KG1 (cell line): ENCODE measurements at regions not wholly inside any gene's neighbourhood (a gene's known extent, or its start where the extent isn't known, plus 50 kb on each side); places are given as distances from the start of the nearest gene placed in this dataset.

Source experiments
- DNase-seq: peaks from one replicate; lab custom pipeline; 2025; lab: John Stamatoyannopoulos, UW

DNA sequence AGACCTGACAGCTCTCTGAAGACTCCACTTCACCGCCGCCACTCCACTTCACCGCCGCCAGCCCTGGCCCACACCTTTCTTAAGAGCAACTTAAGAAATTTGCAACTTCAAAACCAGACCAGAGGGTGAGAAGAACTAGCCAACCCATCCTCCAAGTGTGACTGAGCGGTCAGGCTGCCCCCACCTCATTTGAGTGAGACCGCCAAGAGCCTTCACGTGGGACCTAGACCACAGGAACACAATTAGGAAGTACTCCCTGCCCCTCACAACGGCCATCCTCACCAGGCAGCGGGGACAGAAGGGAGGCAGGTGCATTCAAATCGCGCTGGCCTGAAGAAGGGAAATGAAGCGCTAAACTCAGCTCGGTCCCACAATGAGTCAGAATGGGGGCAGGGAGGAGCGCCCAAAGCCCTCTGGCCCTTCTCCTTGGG lies 156.8 kb upstream of the BCL6 start:
- DNase-seq: no peak

DNA sequence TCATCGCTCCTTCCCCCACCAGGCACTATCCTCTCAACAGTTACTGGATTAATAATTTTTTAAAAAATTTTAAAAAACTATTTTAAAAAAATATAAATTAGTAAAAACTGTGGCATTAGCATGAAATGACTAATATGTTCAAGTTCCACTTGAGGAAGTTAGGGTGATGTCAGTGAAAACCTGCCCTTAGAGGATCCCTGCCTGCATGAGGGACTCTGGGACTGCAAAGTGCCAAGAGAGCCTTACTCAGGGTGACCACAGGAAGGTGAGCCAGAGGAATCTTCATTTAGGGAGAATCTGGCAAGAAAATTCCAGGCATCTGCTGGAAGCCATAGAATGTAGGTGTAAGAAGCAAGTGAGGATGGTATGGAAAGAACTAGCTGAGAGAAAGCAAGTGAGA lies 157.7 kb upstream of the BCL6 start:
- no peak for DNase-seq

DNA sequence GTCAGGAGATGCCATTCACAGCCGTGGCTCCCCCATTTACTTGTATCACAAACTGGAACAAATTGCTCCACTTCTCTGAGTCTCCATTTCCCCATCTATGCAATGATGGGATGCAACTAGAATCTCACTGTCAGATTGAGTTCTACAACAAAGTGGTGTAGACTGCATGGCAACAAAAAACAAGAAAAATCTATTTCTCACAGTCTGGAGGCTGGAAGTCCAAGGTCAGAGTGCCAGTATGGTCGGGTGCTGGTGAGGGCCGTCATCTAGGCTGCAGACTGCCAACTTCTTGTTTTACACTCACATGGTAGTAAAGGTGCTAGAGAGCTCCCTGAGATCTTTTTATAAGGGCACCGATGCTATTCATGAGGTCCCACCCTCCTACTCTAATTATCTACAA lies 158.4 kb upstream of the BCL6 start:
- DNase-seq: no peak

DNA sequence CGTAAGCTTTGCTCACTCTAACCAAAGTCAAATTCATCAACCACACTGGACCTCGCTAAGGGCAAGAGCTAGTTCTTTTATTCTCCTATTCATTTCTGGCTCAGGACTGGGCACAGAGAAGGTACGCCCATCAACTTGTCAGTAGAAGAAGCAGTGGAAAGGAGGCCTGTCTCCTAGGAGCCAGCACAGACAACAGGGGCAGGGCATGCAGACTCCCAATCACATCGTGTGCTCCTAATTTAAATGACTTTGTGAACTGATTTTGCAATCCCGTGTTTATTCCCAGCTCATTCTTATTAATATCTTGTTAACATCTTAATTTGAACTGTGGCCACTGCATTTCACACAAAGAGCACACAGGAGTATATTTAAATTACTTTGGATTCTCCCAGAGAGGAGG lies 161.1 kb upstream of the BCL6 start:
- no peak for DNase-seq

DNA sequence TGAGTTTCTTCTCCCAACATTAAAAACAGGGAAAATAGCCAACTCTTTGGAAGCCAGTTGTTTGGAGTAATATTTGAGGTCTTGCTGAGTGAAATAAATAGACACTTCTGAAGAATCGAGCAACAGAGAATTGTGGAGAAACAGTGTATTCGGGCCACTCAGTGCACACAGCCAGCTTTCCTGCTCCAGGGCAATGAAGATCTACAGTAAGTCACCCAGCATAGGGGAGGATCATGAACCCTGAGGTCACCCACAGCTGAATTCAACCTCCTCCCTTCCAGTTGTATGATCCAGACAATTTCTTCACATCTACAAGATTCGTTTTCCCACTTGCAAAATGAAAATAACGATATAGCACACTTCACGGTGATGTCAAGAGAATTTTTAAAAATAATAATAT lies 161.7 kb upstream of the BCL6 start:
- no peak for DNase-seq

DNA sequence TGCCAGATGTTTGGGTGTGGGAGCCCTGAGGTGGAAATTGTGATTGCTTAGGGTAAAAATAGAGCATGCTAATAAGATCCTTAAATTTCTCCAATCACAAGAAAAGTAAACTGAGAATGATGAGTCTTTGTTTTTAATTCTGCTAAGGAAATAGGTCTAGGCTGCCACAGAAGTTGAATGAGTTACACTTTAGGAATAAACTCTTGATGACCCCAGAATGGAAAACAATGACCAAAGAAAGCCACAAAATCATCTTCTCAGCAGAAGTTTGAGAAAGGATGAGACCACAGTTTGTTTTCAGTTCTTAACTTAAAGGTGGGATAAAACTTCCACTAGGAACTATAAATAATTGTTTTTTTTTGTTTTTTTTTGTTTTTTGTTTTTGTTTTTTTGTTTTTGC lies 164.6 kb upstream of the BCL6 start:
- no peak for DNase-seq

DNA sequence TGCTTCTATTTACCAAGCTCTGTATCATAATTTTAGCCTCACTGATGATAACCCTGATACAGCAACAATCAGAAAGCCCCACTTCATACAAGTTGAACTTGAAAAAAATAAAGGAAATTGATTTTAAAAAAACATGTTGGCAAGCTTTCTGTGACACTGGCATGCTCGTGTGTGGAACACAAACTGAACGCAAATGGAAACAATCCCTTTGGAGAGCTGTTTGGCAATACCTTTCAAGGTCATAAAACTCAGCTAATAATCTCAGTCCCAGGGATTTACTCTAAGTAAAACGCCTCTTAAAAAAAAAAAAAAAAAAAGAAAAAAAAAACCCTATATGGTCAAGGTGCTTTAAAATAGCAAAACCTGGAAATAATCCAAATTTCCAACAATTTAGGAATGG lies 166.7 kb upstream of the BCL6 start:
- no peak for DNase-seq

DNA sequence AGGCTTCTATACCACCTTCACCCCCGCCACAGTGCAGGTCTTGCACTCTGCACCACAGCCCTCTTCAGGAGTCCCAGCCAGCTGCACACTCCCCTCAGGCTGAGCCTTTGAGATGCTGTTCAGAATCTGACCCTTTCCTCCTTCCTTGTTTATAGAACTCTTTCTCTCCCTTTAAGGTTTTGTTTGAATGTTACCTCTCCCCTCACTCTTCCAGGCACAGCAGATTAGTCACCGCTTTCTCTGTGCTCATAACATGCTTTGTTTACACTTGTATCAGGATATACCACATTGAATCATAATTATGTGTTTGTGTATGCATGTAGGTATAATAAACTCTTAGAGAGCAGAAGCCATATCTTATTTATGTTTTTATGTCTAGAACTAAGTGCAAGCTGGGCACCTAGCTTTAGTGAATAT lies 168.4 kb upstream of the BCL6 start:
- no peak for DNase-seq

DNA sequence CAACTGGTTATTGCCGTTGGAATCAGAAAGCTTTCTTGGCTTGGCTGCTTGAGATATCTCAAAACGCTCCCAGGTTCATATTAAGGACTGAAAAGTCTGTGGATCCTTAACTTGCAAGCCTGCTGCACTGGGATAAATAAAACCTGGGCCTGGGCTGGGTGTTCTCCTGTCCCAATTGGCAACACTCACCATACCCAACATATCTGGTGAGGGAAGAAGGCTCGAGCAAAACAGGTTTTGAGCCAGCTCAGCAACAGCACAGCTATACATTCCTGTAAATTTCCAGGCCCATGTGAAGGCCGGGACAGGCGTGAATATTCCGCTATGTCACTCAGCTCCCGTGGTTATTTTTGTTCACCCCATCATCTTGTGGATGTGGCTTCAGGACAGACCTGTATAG lies 169.0 kb upstream of the BCL6 start:
- no peak for DNase-seq

DNA sequence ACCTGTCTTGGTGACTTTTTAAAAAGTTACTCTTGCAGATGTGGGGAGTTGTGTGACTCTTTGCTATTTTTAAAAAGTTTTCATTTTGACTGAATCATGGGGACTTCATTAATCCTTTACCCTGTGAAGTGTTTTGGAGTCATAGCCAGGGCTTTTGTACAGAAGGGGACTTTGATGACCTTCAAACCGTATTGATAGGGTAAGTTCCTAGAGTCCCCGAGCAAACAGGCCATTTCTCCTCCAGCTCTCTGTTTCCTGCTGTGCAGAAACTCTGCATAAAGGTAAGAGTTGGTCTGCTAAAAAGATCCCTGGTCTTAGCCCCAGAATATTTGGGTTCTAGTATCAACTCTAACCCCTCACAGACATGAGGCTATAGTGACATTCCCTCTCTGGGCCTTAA lies 170.8 kb upstream of the BCL6 start:
- DNase-seq: no peak

DNA sequence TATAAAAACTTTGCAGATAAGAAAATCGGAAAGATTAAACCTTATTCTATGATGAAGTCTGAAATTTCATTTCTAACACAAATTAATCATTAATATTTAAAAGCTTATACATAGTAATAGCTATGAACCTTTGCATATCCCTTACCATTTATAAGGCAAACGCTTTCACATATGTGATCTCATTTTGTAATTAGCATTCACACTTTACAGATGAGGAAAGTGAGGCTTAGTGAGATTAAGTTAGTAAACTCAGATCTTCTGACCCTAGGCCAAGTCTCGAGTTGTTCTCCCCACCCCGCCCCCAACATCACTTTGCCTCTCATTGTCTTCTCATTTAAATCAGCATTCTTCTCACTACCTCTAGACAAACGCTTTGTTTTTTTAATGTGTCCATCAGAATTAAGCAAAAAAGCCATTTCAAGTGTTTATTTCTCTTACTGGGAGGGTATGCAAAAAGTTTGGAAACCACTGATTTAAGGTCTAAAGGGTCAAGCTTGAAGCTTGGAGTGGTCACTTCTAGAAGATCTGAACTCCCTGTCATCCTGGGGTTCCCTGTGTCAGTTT lies 172.9 kb upstream of the BCL6 start:
- no peak for DNase-seq

DNA sequence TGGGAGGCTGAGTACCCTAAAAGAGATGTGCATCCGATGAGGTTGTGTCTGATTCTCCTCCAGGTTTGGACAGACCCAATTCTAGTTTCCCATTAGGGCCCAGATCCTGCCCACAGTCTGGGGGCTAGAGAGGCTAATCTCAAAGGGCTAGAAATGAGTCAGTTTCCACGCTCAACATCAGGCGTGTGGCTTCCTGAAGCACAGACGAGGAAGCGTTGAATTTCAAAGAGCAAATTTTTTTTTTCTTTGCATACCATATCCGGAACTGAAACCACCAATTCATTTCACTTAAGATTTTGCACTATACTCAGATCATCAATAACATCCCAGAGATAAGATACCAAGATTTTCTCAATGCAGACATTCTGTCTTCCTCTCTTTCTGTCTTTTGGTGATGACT lies 173.8 kb upstream of the BCL6 start:
- DNase-seq: peak; percentile 69

DNA sequence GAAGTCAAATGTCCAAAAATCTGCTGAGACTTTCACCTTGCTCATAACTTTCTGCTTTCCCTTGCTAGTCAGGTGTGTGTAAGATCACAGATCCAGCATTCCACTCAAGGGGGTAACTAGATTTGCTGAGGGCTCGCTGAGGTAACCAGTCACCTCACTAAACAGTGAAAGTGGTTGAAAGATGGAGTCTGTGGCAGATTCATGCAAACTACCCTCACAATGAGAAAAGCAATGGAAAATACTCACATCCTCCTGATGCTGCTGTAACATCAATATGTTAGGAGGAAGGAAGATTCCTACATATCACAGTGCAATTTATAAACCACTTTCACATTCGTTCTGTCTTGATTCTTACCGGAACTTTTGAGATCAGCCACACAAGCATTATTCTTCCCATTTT lies 174.3 kb upstream of the BCL6 start:
- no peak for DNase-seq

DNA sequence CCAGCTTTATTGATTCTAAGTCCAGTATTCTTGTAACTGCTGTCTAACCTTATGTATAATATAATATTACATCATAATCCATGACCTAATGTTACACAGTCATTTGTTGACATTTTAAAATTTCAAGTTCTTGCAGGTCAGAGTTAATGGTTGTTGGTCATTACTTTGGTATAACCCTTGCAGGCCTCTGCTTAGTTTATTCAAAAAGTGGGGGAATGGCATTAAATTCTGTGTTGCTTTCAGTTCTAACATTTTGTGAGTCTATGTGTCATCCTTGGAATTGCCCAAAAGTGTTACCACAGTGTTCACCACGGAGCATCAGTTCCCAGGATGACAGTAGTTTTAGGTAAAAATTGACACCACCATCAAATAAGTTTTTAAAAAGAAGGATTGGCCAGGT lies 174.8 kb upstream of the BCL6 start:
- DNase-seq: no peak

DNA sequence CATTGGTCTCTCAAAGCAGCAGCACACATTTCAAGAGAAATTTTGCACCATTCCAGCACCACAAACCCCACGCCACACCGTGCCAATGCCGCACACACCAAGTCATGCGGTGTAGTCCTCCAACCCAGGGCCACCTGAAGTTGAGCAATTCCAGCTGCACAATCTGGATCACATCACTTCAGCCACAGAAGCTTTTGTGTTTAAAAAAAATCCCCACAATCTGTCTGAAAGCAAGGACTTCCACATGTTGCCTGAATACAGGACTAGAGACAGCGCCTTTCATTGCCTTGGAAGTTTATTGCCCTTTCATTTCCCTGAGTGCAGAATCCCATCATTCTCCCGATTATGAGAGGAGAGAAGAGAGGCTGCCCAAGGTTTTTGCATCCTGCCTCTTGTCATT lies 175.6 kb upstream of the BCL6 start:
- no peak for DNase-seq

DNA sequence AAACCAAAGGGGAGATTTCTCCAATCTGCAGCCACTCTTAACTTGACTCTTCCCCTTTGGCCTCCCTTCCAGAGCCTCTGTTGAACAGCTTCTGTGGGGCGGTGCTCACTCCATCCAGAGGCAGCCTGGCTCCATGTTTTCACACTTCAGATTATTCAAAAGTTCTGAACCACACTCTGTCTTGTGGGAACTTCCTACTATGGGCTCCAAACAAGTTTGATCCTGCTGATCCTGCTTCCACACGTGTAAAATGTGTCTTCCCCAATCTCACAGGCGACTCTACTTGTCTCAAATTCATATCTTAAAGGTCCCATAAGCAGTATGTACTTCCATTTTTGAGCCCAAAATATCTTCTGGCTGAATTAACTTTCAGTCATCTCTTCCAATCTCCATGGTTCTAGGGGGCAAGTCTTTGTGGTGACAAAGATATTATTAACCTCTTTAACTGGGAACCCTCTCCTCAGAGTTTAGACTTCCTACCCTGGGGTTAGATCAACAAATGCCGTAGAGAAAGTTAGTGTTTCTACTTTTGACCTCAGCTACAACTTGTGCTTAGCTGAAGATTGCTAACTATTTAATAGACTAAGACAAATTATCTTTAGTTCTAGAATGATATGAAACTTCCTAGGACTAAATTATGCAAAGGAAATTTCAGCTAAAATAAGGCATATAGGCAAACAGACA lies 176.3 kb upstream of the BCL6 start:
- DNase-seq: no peak

DNA sequence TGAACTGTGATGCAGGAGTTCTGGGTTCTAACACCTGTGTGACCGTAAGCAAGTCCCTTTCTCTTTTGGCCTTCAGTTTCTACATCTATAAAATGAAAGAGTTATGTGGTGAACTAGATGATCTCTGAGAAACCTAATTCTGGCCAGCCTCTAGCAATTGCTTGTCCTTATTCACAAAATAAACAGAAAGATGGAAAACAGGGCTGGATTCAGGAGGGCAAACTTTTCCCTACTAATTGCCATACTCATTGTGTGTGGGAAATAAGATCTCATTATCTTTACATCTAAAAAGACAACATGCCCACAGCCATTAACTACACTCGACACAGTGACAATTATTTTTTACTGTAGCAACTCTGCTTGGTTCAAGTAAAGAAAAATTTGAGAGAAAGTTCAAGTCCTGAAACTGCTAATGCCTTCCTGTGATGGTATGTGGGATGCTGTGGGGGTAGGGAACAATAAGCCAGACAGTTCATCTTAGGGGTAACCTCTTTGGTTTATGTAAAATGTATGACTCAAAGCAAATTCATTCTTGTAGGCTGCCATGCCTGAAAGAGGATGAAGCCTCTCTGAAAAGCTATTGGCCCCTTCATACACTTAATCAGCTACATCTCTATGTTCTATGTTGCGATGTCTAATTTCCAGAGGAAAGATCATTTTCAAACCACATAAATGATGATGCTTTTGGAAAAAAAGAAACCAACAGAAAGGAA lies 177.6 kb upstream of the BCL6 start:
- DNase-seq: no peak

DNA sequence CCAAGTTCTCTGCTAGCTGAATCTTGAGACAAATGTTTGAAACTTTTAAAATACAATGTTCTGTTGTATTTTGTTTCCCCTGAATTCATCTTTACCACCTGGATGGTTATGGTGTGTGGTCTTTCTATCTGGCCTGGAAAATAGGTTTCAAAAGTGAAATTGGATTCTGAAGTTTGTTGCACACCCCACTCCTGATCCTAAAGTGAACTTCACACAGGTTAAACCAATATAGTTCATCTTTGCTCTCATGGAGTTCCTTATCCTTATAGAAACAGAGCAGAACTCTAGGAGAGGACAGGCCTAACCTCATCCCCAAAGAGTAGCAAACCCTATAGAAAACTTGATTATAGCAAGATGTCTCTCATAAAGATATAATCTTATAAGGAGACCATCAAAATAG lies 179.4 kb upstream of the BCL6 start:
- no peak for DNase-seq

DNA sequence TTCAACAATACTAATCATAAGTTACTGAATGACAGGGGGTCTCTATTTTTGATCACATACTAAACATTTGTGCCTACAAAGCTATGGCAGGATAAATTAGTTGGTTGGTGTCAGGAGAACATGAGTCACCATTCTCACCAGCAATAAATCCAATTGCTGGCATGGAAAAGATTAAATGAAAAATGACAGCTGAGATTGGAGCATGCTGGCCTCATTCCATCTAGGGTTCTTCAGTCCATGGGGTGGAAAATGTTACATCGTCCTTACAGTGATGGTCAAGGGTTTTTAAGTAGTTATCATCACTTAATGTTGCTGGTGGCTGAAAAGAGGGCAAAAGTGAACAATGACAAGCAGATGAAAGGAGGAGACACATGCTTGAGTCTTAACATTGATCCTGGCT lies 180.1 kb upstream of the BCL6 start:
- no peak for DNase-seq

DNA sequence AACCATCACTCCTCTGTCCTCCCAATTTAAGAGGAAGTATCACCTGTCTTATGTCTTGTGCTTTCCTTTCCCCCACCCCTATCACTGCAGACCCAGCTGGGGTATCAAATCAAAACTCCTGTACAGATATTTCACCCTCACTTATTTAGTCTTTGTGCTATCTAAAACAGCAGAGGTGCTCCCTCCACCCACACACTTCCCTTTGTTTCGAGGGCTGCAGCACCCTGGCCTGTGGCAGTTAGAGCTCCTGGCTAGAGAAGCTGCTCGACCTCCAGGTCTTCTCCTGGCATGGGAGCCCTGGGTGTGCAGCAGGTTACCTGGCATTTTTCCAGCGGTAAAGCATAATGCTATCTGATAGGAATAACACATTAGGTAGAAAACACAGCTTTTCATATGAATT lies 181.4 kb upstream of the BCL6 start:
- DNase-seq: no peak

DNA sequence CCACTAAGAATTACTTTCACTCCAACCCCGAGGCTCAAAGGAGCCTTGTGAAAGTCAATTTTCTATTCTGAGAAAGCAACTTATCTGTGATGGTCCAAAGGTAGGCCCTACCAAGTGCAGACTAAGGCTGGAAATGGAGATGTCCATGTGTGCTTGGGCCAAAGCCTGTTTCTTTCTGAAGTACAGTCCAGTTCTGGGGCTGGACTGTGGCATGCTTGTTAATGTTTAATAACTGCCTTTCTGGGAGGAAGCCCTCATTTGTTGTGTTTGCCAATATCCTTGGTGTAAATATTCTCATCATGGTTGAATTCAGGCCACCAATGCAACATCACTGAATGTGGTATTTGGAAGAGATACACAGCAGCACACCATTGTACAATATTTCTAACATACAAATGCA lies 182.3 kb upstream of the BCL6 start:
- DNase-seq: no peak

DNA sequence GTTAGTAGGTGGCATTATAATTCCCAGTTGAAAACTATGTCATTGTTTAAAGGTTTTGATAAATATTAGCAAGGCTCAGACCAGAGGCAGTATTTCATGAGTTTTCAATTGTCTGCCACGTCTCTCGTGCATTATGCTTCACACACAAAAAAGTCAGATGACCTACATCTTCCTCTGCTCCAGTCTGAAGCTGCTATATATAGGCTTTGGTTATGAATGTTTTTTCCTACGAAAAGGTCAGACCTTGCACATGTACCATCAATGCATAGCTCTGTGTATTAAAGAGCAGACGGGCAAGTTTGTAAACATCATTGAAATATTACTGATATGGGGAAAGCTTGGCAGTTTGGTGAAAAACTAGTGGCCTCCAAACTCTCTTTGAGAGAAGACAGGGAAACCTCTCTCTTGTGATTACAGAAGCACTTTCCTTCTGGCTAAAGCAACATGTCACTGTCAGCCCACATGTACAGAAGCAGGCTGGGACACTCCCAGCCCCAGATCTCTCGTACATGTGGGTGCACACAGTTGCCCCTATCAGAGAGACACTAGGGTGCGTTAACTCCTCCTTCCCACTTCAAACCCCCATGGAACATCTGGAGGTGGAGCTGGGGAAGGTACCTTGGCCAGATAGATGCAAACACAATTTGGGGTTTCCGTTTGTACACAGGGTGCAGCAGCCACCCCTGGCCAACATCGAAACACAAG lies 184.0 kb upstream of the BCL6 start:
- DNase-seq: no peak

DNA sequence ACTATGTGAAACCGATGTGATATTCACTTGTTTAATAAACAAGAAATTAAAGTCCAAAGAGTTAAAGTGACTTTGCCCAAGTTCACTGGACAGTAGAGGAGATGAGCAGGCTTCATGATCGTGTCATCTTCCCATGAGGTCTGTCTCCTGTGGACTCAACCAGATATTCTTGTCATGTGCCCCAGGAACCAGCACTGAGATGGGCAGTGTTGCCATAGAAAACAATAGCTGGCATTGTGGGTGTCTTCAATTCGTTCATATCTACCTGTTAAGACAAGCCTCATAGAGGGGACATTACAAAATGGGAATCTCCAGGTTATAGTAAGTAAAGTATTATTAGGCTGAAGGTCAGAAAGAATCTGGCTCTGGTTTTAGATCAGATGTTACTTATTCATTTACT lies 184.8 kb upstream of the BCL6 start:
- DNase-seq: no peak
